ENCODE measurements at regions not wholly inside any gene's neighbourhood (a gene's known extent, or its start where the extent isn't known, plus 50 kb on each side); places are given as distances from the start of the nearest gene placed in this dataset.
A peak's percentile ranks its signal among the peaks of the same experiment; 100 is the strongest.

GRCh38 chr2:236811062-236811656 lies 241.5 kb downstream of the ACKR3 start:
- DNase-seq: no peak

GRCh38 chr2:236813766-236814165 lies 244.1 kb downstream of the ACKR3 start:
- DNase-seq: no peak

GRCh38 chr2:236814593-236814992 lies 245.0 kb downstream of the ACKR3 start:
- no peak for DNase-seq

GRCh38 chr2:236815746-236816145 lies 246.1 kb downstream of the ACKR3 start:
- no peak for DNase-seq

- DNase-seq: no peak
Observed at GRCh38 chr2:236816197-236817170, 246.9 kb downstream of the ACKR3 start.

GRCh38 chr2:236818281-236819045 lies 248.8 kb downstream of the ACKR3 start:
- no peak for DNase-seq

GRCh38 chr2:236819275-236820002 lies 249.8 kb downstream of the ACKR3 start:
- no peak for DNase-seq

- no peak for DNase-seq
Observed at GRCh38 chr2:236820763-236821344, 251.2 kb downstream of the ACKR3 start.

- DNase-seq: no peak
Observed at GRCh38 chr2:236823041-236823629, 253.5 kb downstream of the ACKR3 start.

GRCh38 chr2:236823963-236824362 lies 254.3 kb downstream of the ACKR3 start:
- peak in 1 of 2 experiments; percentile 12 for DNase-seq

- peak; percentile 85 for DNase-seq
Observed at GRCh38 chr2:236824836-236825235, 255.2 kb downstream of the ACKR3 start.

- DNase-seq: no peak
Observed at GRCh38 chr2:236825989-236826510, 256.4 kb downstream of the ACKR3 start.

GRCh38 chr2:236826606-236827156 lies 257.1 kb downstream of the ACKR3 start:
- peak in 1 of 2 experiments; percentile 29 for DNase-seq

- no peak for DNase-seq
Observed at GRCh38 chr2:236827997-236828396, 257.7 kb upstream of the COPS8 start.

- no peak for DNase-seq
Observed at GRCh38 chr2:236828820-236829219, 256.9 kb upstream of the COPS8 start.

- no peak for DNase-seq
Observed at GRCh38 chr2:236830926-236831325, 254.8 kb upstream of the COPS8 start.

- DNase-seq: no peak
Observed at GRCh38 chr2:236831698-236832097, 254.0 kb upstream of the COPS8 start.

- DNase-seq: no peak
Observed at GRCh38 chr2:236833501-236834073, 252.1 kb upstream of the COPS8 start.

- no peak for DNase-seq
Observed at GRCh38 chr2:236834284-236834683, 251.4 kb upstream of the COPS8 start.

GRCh38 chr2:236835307-236836024 lies 250.2 kb upstream of the COPS8 start:
- no peak for DNase-seq
